ENCODE measurements at regions not wholly inside any gene's neighbourhood (a gene's known extent, or its start where the extent isn't known, plus 50 kb on each side); places are given as distances from the start of the nearest gene placed in this dataset.
A peak's percentile ranks its signal among the peaks of the same experiment; 100 is the strongest.
"Not testable (repeated sequence)": the region's sequence is repeated elsewhere in the genome, so short reads cannot be mapped to it uniquely, and the experiment has no call there.

- peak overlapping the region; percentile 90 for H3K9ac ChIP-seq (ENCODE audit: low read length)
Measured at GRCh38 chr10:4902571-4903011, 60.6 kb upstream of the AKR1C1 start.

GRCh38 chr10:4903126-4903525 lies 60.1 kb upstream of the AKR1C1 start:
- Histone ChIP-seq H3K4me1 (ENCODE audit: control insufficient read depth, insufficient read depth, low read length) (peaks cover 15% of the 10 kb centered on the region), H3K9ac (ENCODE audit: low read length) (peak overlapping the region; percentile 90)
- not testable (repeated sequence) for H3K9me3 ChIP-seq (ENCODE audit: control insufficient read depth, low read length); H3K36me3 ChIP-seq (ENCODE audit: control insufficient read depth, insufficient read depth, low read length, severe bottlenecking); H3K4me3 ChIP-seq (ENCODE audit: low read length); H3K27me3 ChIP-seq (replicated peaks; ENCODE audit: control insufficient read depth, insufficient read depth, low read length); DNase-seq (ENCODE audit: low read depth)

More at GRCh38 chr10:4902571-4903011, 60.6 kb upstream of the AKR1C1 start:
- peak overlapping the region; percentile 72 for H3K4me3 ChIP-seq (ENCODE audit: low read length)
- H3K4me1 ChIP-seq (ENCODE audit: control insufficient read depth, insufficient read depth, low read length), result peaks cover 15% of the 10 kb centered on the region
- no peaks in the 10 kb centered on the region for H3K36me3 ChIP-seq (ENCODE audit: control insufficient read depth, insufficient read depth, low read length, severe bottlenecking)
- H3K9me3 ChIP-seq (ENCODE audit: control insufficient read depth, low read length), result no peaks in the 10 kb centered on the region
- no peaks in the 10 kb centered on the region for H3K27me3 ChIP-seq (replicated peaks; ENCODE audit: control insufficient read depth, insufficient read depth, low read length)
- DNase-seq (ENCODE audit: low read depth), result peak; percentile 37

GRCh38 chr10:4903675-4904074 lies 59.5 kb upstream of the AKR1C1 start:
- not testable (repeated sequence) for H3K9me3 ChIP-seq (ENCODE audit: control insufficient read depth, low read length); DNase-seq (ENCODE audit: low read depth); H3K36me3 ChIP-seq (ENCODE audit: control insufficient read depth, insufficient read depth, low read length, severe bottlenecking); H3K4me3 ChIP-seq (ENCODE audit: low read length); H3K9ac ChIP-seq (ENCODE audit: low read length); H3K27me3 ChIP-seq (replicated peaks; ENCODE audit: control insufficient read depth, insufficient read depth, low read length)
- H3K4me1 ChIP-seq (ENCODE audit: control insufficient read depth, insufficient read depth, low read length), result peaks cover 15% of the 10 kb centered on the region

- no peaks in the 10 kb centered on the region for H3K4me1 ChIP-seq (ENCODE audit: control insufficient read depth, insufficient read depth, low read length)
- H3K4me3 ChIP-seq (ENCODE audit: low read length), result no peak overlapping the region
- H3K9ac ChIP-seq (ENCODE audit: low read length), result no peak overlapping the region
Measured at GRCh38 chr10:4909118-4909517, 54.1 kb upstream of the AKR1C1 start.

More at GRCh38 chr10:4909118-4909517, 54.1 kb upstream of the AKR1C1 start:
- Histone ChIP-seq H3K9me3 (ENCODE audit: control insufficient read depth, low read length) (no peaks in the 10 kb centered on the region), H3K27me3 (replicated peaks; ENCODE audit: control insufficient read depth, insufficient read depth, low read length) (no peaks in the 10 kb centered on the region), H3K36me3 (ENCODE audit: control insufficient read depth, insufficient read depth, low read length, severe bottlenecking) (no peaks in the 10 kb centered on the region)
- DNase-seq (ENCODE audit: low read depth), result no peak
